Stimulated activated CD8-positive, alpha-beta memory T cell treated with anti-CD3 and anti-CD28 coated beads, Interleukin-15, amount 100 ng/mL, for 48 hours (primary cell): ENCODE measurements at regions not wholly inside any gene's neighbourhood (a gene's known extent, or its start where the extent isn't known, plus 50 kb on each side); places are given as distances from the start of the nearest gene placed in this dataset.

Source experiments
- DNase-seq, 2 donors: peaks; one replicate each; pipeline ENCODE4 v3.0.0-alpha.2; 2020; ENCODE audit warnings: low read depth in 2 of 2

DNA sequence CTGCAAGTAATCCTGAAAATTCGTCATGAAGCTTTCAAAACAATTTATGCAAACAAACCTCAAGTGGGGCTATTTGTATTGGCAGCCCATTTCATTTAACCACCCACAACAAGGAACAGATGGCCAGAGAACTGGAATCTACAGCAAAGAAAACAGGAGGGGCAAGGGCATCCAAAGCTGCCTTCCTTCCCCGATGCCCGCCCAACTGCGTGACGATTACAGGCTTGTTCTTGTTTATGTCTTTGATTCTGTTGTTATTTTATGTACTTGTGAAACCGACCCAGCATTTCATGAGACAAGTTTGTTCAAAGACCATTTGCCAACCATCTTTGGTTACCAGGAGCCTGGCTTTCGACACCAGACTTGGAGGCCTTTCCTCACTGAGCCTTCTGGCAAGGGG, 59.1 kb upstream of the IRX6 start:
- DNase-seq = no peak

DNA sequence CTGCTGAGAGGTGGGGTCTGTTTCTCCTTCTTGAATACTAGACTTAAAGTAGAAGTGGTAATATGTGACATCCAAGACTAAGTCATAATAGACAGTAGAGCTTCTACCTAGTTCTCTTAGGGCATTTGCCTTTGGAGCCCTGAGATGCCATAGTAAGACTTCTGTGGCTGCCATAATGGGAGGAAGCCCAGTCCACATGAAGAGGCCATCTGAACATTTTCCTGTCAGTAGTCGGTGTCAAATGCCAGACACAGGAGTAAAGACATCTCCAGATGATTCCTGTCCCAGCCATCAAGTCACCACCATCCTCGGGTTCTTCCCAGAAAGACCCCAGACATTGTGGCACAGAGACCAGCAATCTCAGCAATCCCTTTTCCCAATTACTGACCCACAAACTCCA, 58.1 kb upstream of the IRX6 start:
- no peak for DNase-seq

DNA sequence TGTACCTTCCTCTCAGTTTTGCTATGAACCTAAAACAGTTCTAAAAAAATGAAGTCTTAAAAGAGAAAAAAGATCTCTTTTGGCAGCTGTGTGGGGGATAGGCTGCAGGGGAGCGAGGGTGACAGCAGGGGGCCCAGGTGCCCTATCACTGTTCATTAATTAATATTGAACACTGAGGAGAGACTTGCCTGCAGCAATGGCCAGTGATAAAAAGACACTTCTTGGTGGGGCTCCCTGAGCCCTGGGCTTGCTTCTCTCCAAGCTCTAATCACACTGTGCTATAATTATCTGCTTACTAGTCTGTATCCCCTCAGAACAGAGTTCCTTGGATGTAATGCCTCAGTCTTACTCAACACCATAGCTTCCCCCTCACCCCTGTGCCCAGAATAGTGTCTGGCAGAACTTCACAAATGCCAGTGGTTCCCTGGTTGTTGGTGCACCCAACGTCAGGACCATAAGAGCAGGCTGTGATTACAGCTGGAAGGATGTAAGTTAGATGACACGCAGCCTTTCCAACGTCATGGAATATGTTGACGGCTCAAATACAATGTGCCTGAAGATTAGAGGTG, 52.0 kb upstream of the IRX6 start:
- no peak for DNase-seq

DNA sequence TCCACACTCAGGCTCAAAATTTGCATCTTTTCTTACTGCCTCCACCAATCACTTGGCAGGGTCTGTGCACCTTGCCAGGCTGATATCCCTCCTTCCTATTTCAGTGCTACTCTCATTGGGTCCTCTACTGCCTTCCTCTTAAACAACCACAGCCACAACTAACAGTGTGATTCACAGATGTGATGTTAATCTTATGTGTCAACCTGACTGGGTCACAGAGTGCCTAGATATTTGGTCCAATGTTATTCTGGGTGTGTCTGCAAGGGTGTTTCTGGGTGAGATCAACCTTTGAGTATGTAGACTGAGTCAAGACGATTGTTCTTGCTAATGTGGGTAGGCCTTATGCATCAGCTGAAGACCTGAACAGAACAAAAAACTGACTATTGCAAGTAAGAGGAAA, 51.3 kb upstream of the IRX6 start:
- DNase-seq = no peak

DNA sequence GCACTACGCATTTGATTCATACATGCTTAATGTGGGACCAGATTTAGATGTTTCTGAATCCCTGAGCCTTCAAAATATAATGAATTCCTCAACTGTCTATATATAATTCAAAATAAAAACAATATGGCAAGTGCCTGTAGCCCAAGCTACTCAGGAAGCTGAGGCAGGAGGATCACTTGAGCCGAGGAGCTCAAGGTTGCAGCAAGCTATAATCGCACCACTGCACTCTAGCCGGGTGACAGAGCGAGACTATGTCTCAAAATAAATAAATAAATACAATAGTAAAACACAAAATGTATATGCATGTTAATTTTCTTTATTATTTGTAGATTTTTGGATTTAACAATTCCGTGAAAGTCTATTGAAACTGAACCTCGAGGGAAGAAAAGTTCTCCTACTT, 50.6 kb upstream of the IRX6 start:
- DNase-seq = no peak

DNA sequence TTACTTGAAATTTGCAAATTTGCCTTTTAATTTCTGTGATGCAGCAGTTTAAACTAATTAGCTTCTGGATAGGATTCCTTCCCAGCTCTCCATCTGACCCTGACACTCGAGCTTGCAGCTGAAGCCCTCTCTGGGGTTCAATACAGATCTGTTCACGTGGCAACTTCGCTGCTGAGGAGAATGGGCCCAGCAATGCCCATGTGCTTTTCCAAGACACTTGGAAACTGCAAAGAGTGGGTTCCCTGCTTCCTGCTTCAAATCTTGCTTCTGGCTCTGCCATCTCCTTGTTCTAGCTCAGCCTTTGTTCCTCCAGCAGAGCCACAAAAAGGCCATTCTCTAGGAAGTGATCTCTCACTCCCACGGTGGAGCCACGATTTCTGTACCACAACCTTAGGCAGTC, 50.0 kb upstream of the IRX6 start:
- DNase-seq = no peak
